Upper lobe of left lung (tissue), 4 donors: ENCODE measurements at regions not wholly inside any gene's neighbourhood (a gene's known extent, or its start where the extent isn't known, plus 50 kb on each side); places are given as distances from the start of the nearest gene placed in this dataset.

Experiments used
- EP300 ChIP-seq, 4 donors: sonication (generic); formaldehyde crosslinking; IDR thresholded peaks; one replicate each; pipeline ENCODE4 v1.5.1; 2017; ENCODE audit warnings: antibody characterized with exemption in 4 of 4, control low read depth in 2 of 4
- POLR2A ChIP-seq, 4 donors: fragments of 450-650 bp; IDR thresholded peaks; one replicate each; pipeline ENCODE4 v1.5.1; 2016 to 2017; ENCODE audit warnings: antibody characterized with exemption in 4 of 4, mild to moderate bottlenecking in 2 of 4
- POLR2AphosphoS5 ChIP-seq, 2 donors: sonication (generic); formaldehyde crosslinking; IDR thresholded peaks; one replicate each; pipeline ENCODE4 v1.5.1; 2017; ENCODE audit warnings: antibody characterized with exemption in 2 of 2
- TF ChIP-seq, protein P1 (sequence below), 6 experiments: fragments of 450-650 bp in 4 of 6; fragments of 200-600 bp in 2 of 6; sonication (generic) in 2 of 6; IDR thresholded peaks; one replicate each; pipeline ENCODE4 v1.5.1; 2016 to 2019; ENCODE audit warnings: antibody characterized with exemption in 6 of 6

DNA sequence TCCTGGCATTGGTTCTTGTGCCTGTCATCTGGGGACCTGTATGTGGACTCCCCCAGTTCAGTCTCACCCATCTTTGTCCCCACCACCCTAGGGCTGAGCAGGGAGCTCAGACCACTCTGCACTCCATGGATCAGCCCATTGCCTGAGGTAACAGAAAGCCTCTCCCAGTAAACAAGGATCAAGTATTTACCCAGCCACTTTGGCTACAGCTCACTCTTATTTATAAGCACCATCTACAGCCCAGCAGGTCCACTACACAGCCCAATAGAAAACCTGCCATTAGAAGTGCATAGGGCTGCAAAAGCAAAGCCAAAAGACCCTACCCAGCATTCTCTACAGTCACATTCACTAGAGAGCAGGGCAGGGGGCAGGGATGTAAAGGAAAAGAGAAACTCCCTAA is 335.0 kb upstream of the SYNCRIP start:
- TF ChIP-seq, protein P1, sequence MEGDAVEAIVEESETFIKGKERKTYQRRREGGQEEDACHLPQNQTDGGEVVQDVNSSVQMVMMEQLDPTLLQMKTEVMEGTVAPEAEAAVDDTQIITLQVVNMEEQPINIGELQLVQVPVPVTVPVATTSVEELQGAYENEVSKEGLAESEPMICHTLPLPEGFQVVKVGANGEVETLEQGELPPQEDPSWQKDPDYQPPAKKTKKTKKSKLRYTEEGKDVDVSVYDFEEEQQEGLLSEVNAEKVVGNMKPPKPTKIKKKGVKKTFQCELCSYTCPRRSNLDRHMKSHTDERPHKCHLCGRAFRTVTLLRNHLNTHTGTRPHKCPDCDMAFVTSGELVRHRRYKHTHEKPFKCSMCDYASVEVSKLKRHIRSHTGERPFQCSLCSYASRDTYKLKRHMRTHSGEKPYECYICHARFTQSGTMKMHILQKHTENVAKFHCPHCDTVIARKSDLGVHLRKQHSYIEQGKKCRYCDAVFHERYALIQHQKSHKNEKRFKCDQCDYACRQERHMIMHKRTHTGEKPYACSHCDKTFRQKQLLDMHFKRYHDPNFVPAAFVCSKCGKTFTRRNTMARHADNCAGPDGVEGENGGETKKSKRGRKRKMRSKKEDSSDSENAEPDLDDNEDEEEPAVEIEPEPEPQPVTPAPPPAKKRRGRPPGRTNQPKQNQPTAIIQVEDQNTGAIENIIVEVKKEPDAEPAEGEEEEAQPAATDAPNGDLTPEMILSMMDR (IDR thresholded peaks at IDR 0.05), result no peak
- TF ChIP-seq POLR2A (IDR thresholded peaks at IDR 0.05), result no peak
- TF ChIP-seq POLR2AphosphoS5 (IDR thresholded peaks at IDR 0.05), result no peak
- no peak for TF ChIP-seq EP300 (IDR thresholded peaks at IDR 0.05)
